ENCODE measurements at regions not wholly inside any gene's neighbourhood (a gene's known extent, or its start where the extent isn't known, plus 50 kb on each side); places are given as distances from the start of the nearest gene placed in this dataset.

- Mint-ChIP-seq H3K27me3 (ENCODE audit: low read depth) (no peaks in the 10 kb centered on the region), H3K36me3 (no peaks in the 10 kb centered on the region), H3K27ac (no peak overlapping the region), H3K4me3 (no peak overlapping the region), H3K4me1 (peaks cover 10% of the 10 kb centered on the region), H3K9me3 (peaks cover 6% of the 10 kb centered on the region)
- DNase-seq (ENCODE audit: low spot score in 2 of 2, unreplicated experiment in 2 of 2) = no peak
- no peak for TF ChIP-seq CTCF (IDR thresholded peaks at IDR 0.05; ENCODE audit: unreplicated experiment)
Observed at GRCh38 chr11:88448131-88448670, 110.7 kb upstream of the CTSC start.

- Mint-ChIP-seq H3K9me3 (peaks cover 6% of the 10 kb centered on the region), H3K4me1 (peaks cover 10% of the 10 kb centered on the region), H3K27ac (no peak overlapping the region), H3K27me3 (ENCODE audit: low read depth) (no peaks in the 10 kb centered on the region), H3K36me3 (no peaks in the 10 kb centered on the region), H3K4me3 (no peak overlapping the region)
- DNase-seq (ENCODE audit: low spot score in 2 of 2, unreplicated experiment in 2 of 2) = no peak
- TF ChIP-seq CTCF (IDR thresholded peaks at IDR 0.05; ENCODE audit: unreplicated experiment) = no peak
Observed at GRCh38 chr11:88447281-88447680, 109.7 kb upstream of the CTSC start.

GRCh38 chr11:88439356-88439755 is 101.8 kb upstream of the CTSC start:
- no peaks in the 10 kb centered on the region for H3K27me3 Mint-ChIP-seq (ENCODE audit: low read depth)
- peaks cover 12% of the 10 kb centered on the region for H3K4me1 Mint-ChIP-seq

GRCh38 chr11:88438721-88439120 is 101.2 kb upstream of the CTSC start:
- Mint-ChIP-seq H3K9me3 (peaks cover 18% of the 10 kb centered on the region), H3K4me1 (peaks cover 10% of the 10 kb centered on the region), H3K27me3 (ENCODE audit: low read depth) (no peaks in the 10 kb centered on the region), H3K27ac (no peak overlapping the region), H3K4me3 (no peak overlapping the region), H3K36me3 (peaks cover 5% of the 10 kb centered on the region)
- no peak for TF ChIP-seq CTCF (IDR thresholded peaks at IDR 0.05; ENCODE audit: unreplicated experiment)
- DNase-seq (ENCODE audit: low spot score in 2 of 2, unreplicated experiment in 2 of 2) = no peak

More at GRCh38 chr11:88439356-88439755, 101.8 kb upstream of the CTSC start:
- H3K9me3 Mint-ChIP-seq = peaks cover 18% of the 10 kb centered on the region
- TF ChIP-seq CTCF (IDR thresholded peaks at IDR 0.05; ENCODE audit: unreplicated experiment) = no peak
- no peak for DNase-seq (ENCODE audit: low spot score in 2 of 2, unreplicated experiment in 2 of 2)
- peaks cover 5% of the 10 kb centered on the region for H3K36me3 Mint-ChIP-seq
- H3K27ac Mint-ChIP-seq = peak overlapping the region; percentile 19
- H3K4me3 Mint-ChIP-seq = no peak overlapping the region

GRCh38 chr11:88435415-88435814 is 97.9 kb upstream of the CTSC start:
- TF ChIP-seq CTCF (IDR thresholded peaks at IDR 0.05; ENCODE audit: unreplicated experiment) = no peak
- no peaks in the 10 kb centered on the region for H3K27me3 Mint-ChIP-seq (ENCODE audit: low read depth)
- DNase-seq (ENCODE audit: low spot score in 2 of 2, unreplicated experiment in 2 of 2) = no peak
- H3K4me1 Mint-ChIP-seq = peaks cover 10% of the 10 kb centered on the region
- H3K4me3 Mint-ChIP-seq = no peak overlapping the region
- H3K27ac Mint-ChIP-seq = no peak overlapping the region
- peaks cover 18% of the 10 kb centered on the region for H3K9me3 Mint-ChIP-seq
- H3K36me3 Mint-ChIP-seq = peaks cover 5% of the 10 kb centered on the region

All from mesothelial cell of epicardium (in vitro differentiated cells).